Activated naive CD8-positive, alpha-beta T cell treated with anti-CD3 and anti-CD28 coated beads, Interleukin-2, amount 50 U/mL, for 16 hours (primary cell): ENCODE measurements at regions not wholly inside any gene's neighbourhood (a gene's known extent, or its start where the extent isn't known, plus 50 kb on each side); places are given as distances from the start of the nearest gene placed in this dataset.
"Not testable (repeated sequence)": the region's sequence is repeated elsewhere in the genome, so short reads cannot be mapped to it uniquely, and the experiment has no call there.

Source experiments
- DNase-seq: peaks from one replicate; pipeline ENCODE4 v3.0.0-alpha.2; 2020; ENCODE audit warnings: low read depth, low spot score

DNA sequence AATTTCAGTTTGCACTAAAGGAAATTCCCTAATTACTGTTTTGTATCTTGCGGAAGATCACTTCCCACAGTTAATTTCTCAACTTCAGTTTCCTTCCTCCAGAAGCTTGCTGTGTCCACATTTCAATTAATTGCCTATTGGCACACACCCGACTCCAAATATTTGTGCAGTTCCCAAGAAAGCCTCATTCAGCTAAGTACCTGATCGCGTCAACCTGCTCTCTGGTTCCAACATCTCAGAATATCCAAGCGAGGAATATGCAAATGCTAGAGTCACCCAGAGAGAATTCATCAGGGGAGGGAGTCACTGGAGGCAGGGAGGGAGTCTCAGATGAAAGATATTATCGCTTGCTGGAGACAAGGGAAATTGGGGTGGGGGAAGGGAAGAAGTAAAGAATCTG, 351.3 kb downstream of the RRAGC start:
- DNase-seq, result no peak

- no peak for DNase-seq
These were observed 352.0 kb downstream of the RRAGC start for GRCh38 chr1:38507563-38507962.

- DNase-seq, result no peak
These were observed 353.6 kb downstream of the RRAGC start for GRCh38 chr1:38505944-38506343.

GRCh38 chr1:38502758-38503157, 356.8 kb downstream of the RRAGC start:
- no peak for DNase-seq

DNA sequence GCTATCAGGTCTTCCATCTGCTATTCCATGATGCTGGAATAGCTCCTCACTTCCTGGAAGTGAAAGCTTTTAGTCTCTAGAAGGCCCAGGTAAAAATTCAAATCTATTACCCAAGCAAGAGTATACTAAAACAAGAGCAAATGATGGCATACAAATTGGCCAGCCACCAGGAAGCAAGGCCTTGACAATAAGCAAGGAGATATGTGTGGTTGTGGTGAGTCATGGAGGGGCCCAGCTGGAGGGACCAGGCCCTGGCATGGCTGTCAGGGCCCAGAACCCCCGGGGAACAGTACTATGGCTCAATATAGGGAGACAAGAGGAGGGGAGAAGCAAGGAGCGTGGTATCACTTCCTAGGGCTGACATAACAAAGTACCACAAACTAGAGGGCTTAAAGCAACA, 358.7 kb downstream of the RRAGC start:
- DNase-seq, result no peak

DNA sequence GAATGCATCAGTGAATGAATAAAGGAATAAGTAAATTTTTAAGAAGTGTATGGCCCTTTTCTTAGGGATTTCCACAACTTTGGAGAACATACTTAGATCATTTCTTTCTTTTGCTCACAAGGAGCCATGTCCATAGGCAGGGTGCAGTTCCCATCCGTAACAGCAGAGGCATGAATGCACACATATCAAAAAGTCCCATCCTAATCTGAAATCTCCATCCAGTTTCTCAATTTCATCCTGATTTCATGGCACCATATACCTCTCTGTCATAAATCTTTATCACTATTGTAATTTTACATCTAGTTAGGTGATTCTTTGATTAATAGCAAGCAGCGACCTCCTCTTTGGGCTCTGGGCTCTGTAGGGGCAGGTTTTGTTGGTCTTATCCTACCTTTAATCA, 359.2 kb downstream of the RRAGC start:
- DNase-seq, result no peak

- no peak for DNase-seq
These were observed 360.9 kb downstream of the RRAGC start for GRCh38 chr1:38498686-38499085.

DNA sequence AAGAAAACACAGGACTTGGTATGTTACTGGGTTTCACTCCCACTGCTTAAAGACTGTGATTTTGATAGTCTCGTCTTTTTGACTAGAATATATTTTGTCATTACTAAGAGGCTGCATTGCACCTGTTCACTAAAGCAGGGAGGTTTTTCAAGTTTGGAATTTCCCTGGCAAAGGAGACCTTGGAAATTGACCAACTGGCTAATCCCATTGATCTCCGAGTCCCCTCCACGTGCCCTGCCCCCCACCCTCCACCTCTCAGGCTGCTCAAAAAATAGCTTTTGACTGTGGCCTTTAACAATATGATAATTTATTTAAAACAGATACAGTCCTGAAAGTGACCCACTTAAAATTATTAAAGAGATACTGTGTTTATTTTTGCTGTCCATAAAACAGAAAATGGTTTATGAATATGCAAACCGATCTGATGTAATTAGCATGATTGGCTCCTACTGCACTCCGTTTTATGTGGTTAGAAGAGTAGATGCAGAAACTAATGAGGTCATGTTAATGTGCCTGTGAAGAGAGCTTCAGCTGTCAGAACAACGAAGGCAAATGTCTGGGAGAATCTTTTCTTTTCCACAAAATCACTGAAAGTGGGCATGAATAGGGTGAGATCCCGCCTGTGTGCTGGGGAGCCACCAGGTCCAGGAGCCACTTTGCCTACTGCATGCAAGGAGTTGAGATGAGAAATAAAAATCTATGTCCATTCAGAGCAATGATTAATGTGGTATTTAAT, 361.5 kb downstream of the RRAGC start:
- DNase-seq, result no peak

GRCh38 chr1:38493306-38493705, 366.3 kb downstream of the RRAGC start:
- not testable (repeated sequence) for DNase-seq

- peak; percentile 19 for DNase-seq
These were observed 369.7 kb downstream of the RRAGC start for GRCh38 chr1:38489844-38490270.

- DNase-seq, result no peak
These were observed 371.2 kb downstream of the RRAGC start for GRCh38 chr1:38488162-38488898.

DNA sequence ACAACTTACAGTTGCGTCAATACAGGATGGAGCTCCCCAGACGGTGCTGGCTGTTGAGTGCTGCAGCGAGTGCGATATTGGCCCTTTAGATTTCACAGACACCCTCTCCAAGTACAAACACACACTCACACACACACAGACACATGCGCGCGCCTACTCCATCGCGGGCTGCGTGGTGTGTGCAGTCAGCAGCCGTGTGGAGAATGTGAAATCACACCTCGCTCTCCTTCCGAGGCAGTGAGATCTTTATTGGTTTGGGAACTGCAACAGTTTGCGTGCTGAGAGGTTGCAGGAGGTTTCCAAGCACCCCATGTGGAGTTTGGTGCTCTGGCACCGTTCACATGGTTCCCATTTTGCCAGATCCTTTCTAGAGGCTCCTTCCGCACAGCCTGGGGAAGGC, 372.2 kb downstream of the RRAGC start:
- no peak for DNase-seq

GRCh38 chr1:38486085-38486484, 373.5 kb downstream of the RRAGC start:
- DNase-seq, result no peak

DNA sequence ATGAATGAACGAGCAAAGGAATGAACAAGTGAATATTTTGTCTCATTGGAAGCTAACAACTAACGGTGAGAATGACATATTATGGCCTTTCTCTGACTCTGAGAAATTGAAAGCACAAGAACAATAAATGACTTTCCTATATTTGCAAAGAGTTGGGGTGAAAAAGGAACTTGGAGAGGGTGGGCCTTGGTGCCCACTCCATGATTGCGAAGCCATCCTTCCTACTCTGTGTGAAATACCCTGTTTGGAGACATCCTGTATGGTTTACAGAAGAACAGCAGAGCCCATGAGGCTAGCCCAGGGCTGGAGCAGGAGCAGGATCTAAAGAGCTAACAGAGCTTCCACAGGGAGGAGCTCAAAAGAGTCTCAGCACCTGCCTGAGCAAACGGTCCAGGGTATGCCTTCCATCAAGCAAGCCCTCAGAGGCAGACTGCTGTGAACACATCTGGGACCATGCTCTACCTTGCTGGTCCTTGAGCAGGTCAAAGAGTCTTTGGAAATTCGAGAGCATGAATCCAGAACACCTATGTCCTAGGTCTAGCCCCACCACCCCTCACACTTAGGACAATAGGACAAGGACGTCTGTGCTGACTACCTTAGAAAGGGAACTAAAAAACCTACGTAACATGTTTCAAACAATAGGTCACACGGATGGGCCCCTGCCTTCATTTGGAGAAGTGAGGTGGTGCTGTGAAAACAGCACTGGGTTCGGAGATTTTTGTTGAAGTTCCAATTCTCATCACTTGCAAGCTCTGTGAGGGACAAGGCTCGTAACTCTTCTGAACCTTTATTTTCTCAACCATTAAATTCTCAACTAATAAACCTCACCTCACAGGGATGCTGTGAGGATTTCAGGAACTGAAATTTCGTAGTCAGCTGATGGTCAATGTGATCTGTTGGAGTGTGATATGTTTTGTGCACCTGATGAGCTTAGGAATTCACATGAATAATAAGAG, 377.4 kb downstream of the RRAGC start:
- no peak for DNase-seq

GRCh38 chr1:38479662-38480061, 379.9 kb downstream of the RRAGC start:
- DNase-seq, result not testable (repeated sequence)

DNA sequence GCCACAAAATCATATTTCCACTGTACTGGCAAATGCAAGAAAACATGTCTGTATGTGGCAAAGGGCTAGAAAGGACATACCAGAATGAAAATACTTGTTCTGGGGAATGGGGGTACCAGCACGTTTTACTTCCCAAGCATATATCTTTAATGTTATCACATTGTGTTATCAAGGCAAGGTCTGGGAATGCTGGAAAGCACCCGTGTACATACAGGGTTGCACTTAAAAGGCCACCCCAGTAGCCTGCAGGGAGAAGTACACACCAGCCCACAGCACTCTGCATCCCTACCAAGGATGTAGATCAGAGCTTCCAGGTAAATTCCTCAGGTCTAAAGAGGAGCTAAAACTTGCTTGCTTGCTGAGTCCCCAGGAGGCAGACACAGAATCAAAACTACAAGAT, 381.8 kb downstream of the RRAGC start:
- no peak for DNase-seq

DNA sequence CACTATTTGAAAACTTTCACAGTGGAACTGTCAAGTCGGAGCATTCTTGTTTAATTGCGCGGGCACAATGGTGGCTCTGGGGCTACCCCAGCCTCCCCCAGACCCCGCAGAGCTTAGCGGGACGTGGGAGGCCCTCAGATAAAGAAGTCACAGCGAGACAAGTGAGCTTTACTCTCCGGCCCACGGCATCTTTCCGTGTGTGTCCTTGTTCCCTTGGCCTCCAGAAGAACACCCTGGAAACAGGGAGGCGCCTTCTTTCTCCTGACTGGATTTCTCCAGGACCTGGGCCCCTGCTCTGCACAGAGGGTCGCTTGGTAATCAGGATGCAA, 382.8 kb downstream of the RRAGC start:
- DNase-seq, result no peak

GRCh38 chr1:38476111-38476849, 383.3 kb downstream of the RRAGC start:
- no peak for DNase-seq

DNA sequence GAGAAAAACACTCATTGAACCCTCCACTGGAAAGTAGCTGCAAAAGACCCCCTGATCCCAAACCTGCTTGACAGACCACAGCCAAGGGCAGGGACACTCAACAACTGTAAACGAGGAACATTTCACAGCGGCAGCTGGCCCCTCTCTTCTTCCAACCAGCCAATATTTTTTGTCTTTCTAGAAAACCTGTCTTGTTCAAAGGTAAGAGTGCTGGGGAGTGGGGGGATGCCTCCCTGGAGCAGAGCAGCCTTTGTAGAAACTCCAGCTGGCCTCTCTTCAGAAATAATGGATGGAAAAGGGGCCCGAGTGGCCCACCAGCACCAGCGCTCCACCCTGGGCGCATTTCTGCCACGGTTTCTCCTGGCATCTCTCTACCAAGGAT, 384.0 kb downstream of the RRAGC start:
- DNase-seq, result no peak

GRCh38 chr1:38474738-38475623, 384.6 kb downstream of the RRAGC start:
- no peak for DNase-seq

DNA sequence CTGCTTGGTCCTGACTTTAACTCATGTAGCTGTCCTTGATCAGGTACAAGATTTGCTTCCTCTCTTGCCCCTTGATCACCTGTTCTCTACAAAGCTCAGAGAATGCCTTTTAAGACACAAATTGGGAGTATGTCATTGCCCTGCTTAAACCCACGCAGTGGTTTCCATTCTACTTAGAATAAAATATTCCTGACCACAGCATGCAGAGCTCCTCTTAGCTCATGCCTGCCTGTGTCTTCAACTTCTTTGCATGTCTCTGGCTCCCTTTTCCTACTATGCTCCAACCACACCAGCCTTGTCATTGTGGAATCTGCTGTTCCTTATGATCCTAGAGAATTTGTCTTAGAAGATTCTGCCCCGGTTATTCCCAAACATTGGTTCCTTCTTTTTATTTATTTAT, 393.1 kb downstream of the RRAGC start:
- no peak for DNase-seq
